Heart left ventricle (tissue), 13 donors: ENCODE measurements at regions not wholly inside any gene's neighbourhood (a gene's known extent, or its start where the extent isn't known, plus 50 kb on each side); places are given as distances from the start of the nearest gene placed in this dataset.

Source experiments
- POLR2A ChIP-seq, 2 donors: fragments of 450-650 bp; IDR thresholded peaks; one replicate each; pipeline ENCODE4 v1.6.1; 2017; ENCODE audit warnings: antibody characterized with exemption in 2 of 2, mild to moderate bottlenecking in 2 of 2, moderate library complexity in 2 of 2
- TF ChIP-seq, protein P1 (sequence below), 12 donors: fragments of 200-600 bp; sonication (generic) in 4 of 12; IDR thresholded peaks; one replicate each; pipeline versions ENCODE4 v1.5.0 to v1.8.0; 2018 to 2022; ENCODE audit warnings: antibody characterized with exemption in 12 of 12, mild to moderate bottlenecking in 5 of 12
- donor health status: ischemic (EF 13 %, LVEDD 7.1; RV severe dilation, severe dysfunction).
- donor health status: DM: no; HTN: yes; CAD: no.
- donor health status: DM: no; HTN: no; CAD: no.
- donor health status: ischemic (EF 25% LVEDD 6.9; RV normal size, moderate dysfunction).
- donor health status: ischemic (EF 25% LVEDD 5.7; RV mildly dilated, moderate dysfunction).
- donor health status: ischemic (EF 35%, LVEDD 5.7; RV mildly dilated, moderate dysfunction).
- donor health status: nonischemic (EF 11% LVEDD 7.7; RV severe dilation, severe dysfunction).
- donor health status: DM: yes; HTN: yes; CAD: no.
- donor health status: PGD.
- donor health status: ischemic (EF 29% LVEDD 5.4; RV normal size, mild dysfunction).
- donor health status: nonischemic (EF 23%, LVEDD 6.1; RV moderate dilation, normal function).

- TF ChIP-seq, protein P1, sequence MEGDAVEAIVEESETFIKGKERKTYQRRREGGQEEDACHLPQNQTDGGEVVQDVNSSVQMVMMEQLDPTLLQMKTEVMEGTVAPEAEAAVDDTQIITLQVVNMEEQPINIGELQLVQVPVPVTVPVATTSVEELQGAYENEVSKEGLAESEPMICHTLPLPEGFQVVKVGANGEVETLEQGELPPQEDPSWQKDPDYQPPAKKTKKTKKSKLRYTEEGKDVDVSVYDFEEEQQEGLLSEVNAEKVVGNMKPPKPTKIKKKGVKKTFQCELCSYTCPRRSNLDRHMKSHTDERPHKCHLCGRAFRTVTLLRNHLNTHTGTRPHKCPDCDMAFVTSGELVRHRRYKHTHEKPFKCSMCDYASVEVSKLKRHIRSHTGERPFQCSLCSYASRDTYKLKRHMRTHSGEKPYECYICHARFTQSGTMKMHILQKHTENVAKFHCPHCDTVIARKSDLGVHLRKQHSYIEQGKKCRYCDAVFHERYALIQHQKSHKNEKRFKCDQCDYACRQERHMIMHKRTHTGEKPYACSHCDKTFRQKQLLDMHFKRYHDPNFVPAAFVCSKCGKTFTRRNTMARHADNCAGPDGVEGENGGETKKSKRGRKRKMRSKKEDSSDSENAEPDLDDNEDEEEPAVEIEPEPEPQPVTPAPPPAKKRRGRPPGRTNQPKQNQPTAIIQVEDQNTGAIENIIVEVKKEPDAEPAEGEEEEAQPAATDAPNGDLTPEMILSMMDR (IDR thresholded peaks at IDR 0.05) = no peak
- no peak for TF ChIP-seq POLR2A (IDR thresholded peaks at IDR 0.05)
These were observed 322.8 kb downstream of the ANKRD30A start for GRCh38 chr10:37448161-37448560.
